Duodenal mucosa (tissue), 2 donors: ENCODE measurements at regions not wholly inside any gene's neighbourhood (a gene's known extent, or its start where the extent isn't known, plus 50 kb on each side); places are given as distances from the start of the nearest gene placed in this dataset.

ENCODE experiments used
- H3K27ac ChIP-seq: one replicate; pipeline ENCODE4 v1.7.0; 2013; ENCODE audit warnings: low read depth, low read length
- H3K27me3 ChIP-seq, 2 donors: one replicate each; pipeline ENCODE4 v1.7.0; 2013; ENCODE audit warnings: low read length in 2 of 2, control low read depth in 1 of 2; ENCODE audit not compliant: insufficient read depth in 2 of 2, control insufficient read depth in 1 of 2
- H3K36me3 ChIP-seq, 2 donors: one replicate each; pipeline ENCODE4 v1.7.0; 2013; ENCODE audit warnings: low read length in 2 of 2, control low read depth in 1 of 2; ENCODE audit not compliant: insufficient read depth in 2 of 2, control insufficient read depth in 1 of 2
- H3K4me1 ChIP-seq, 2 donors: one replicate each; pipeline ENCODE4 v1.7.0; 2013; ENCODE audit warnings: low read length in 2 of 2, control low read depth in 1 of 2; ENCODE audit not compliant: insufficient read depth in 2 of 2, control insufficient read depth in 1 of 2
- H3K4me3 ChIP-seq, 2 donors: one replicate each; pipeline ENCODE4 v1.7.0; 2013; ENCODE audit warnings: low read length in 2 of 2, low read depth in 1 of 2
- H3K9ac ChIP-seq, 2 donors: one replicate each; pipeline ENCODE4 v1.7.0; 2013; ENCODE audit warnings: low read length in 2 of 2, low read depth in 1 of 2
- H3K9me3 ChIP-seq, 2 donors: one replicate each; pipeline ENCODE4 v1.7.0; 2013; ENCODE audit warnings: low read length in 2 of 2, control low read depth in 1 of 2; ENCODE audit not compliant: control insufficient read depth in 1 of 2

DNA sequence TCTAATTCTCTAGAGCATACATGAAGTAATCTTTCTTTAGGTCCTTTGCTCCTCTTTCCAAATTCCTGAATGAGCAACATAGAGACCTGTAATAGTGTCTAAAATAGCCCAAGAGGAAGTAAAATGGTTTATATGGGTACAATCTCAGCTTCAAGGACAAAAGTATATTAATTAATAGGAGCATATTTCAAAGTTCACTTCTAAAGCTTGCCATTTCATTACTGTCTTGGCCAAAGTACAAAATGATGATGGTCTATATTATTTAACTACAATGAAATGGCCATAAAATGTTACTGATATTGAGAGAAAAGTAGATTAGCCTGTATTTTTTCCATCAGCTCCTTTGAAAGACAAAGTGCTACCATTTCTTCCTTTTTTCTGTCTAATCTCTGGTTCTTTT is 410.4 kb upstream of the NOVA1 start:
- no peak overlapping the region for H3K27ac ChIP-seq
- peaks cover 3 to 10% of the 10 kb centered on the region in 2 donors for H3K9me3 ChIP-seq
- no peaks in the 10 kb centered on the region for H3K36me3 ChIP-seq
- H3K27me3 ChIP-seq = no peaks in the 10 kb centered on the region
- no peaks in the 10 kb centered on the region for H3K4me1 ChIP-seq
- no peak overlapping the region for H3K4me3 ChIP-seq
- no peak overlapping the region for H3K9ac ChIP-seq

DNA sequence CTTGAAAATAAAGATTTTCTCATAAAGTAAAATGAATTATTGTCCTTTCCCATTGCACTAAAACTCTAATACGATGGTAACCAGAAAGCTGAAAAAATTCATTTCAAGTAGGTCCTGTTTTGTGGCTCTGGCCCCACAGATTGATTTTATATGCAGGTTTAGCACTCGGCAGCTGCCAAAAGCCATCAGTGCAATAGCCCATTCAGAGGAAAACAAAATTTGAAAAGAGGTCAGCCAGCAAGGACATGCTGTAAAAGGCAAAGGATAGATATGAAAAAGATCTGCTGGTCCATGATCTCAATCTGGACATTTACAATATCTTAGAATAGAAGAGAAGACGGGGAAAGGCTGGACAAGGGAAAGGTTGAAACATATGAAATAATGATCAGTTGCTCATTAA is 414.8 kb upstream of the NOVA1 start:
- no peaks in the 10 kb centered on the region for H3K27me3 ChIP-seq
- H3K27ac ChIP-seq = no peak overlapping the region
- H3K4me3 ChIP-seq = no peak overlapping the region
- peaks cover 0 to 10% of the 10 kb centered on the region in 2 donors for H3K9me3 ChIP-seq
- no peaks in the 10 kb centered on the region for H3K4me1 ChIP-seq
- no peaks in the 10 kb centered on the region for H3K36me3 ChIP-seq
- no peak overlapping the region for H3K9ac ChIP-seq

DNA sequence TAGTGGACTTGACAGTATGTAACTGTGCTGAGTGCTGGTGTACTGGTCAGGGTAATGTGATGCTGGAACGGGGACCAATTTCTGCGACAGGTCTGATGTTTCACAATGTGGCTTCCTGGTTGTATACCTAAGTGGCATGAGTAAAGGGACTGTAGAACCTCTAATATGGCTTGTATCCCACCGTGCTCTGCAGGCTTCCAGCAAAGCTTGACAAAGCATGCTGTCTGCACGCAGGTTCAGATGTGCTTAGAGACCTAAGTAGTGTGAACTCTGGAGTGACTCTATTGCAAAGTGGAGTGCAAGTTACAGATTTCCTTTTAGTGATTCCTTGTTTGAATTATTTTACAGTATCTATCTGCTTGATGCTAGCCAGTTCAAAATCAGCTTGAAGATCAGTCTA is 415.8 kb upstream of the NOVA1 start:
- H3K9me3 ChIP-seq = peaks cover 0 to 10% of the 10 kb centered on the region in 2 donors
- no peaks in the 10 kb centered on the region for H3K36me3 ChIP-seq
- H3K9ac ChIP-seq = no peak overlapping the region
- no peak overlapping the region for H3K27ac ChIP-seq
- H3K4me1 ChIP-seq = no peaks in the 10 kb centered on the region
- no peaks in the 10 kb centered on the region for H3K27me3 ChIP-seq
- H3K4me3 ChIP-seq = no peak overlapping the region

DNA sequence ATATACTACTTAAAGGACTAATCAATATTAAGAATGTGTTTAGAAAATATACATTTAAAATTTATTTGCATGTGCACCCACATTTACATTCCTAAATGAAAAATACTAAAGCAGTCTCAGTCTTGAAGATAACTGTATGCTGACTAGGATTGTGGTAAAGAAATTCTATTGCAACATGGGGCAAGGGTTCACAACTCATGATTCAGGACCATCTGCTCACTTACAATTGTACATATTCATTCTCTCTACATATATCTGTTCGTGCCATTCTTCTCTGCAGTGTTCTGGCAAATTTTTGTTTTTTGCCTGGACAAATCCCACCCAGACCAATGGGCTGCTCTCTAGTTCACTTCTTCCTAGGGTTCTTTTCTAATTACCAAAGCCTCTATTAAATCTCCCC is 417.2 kb upstream of the NOVA1 start:
- peaks cover 0 to 5% of the 10 kb centered on the region in 2 donors for H3K9me3 ChIP-seq
- H3K27me3 ChIP-seq = no peaks in the 10 kb centered on the region
- no peak overlapping the region for H3K27ac ChIP-seq
- H3K4me3 ChIP-seq = no peak overlapping the region
- H3K4me1 ChIP-seq = no peaks in the 10 kb centered on the region
- H3K36me3 ChIP-seq = no peaks in the 10 kb centered on the region
- no peak overlapping the region for H3K9ac ChIP-seq

DNA sequence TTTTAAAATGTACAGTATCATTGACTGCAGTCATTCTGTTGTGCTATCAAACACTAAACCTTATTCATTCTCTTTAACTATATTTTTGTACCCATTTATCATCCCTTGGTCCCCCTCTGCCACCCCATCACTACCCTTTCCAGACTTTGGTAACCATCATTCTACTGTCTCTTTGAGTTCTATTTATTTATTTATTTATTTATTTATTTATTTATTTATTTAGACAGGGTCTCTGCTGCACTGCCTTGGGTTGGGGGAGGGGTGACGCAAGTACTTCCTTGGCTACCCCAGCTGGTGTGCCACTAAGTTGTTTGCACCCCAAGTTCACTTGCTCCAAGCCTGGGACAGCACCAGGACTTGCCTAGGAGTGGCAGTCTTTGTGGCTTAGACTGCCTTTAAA is 427.8 kb upstream of the NOVA1 start:
- Histone ChIP-seq H3K9ac (no peak overlapping the region), H3K4me3 (no peak overlapping the region), H3K4me1 (no peaks in the 10 kb centered on the region), H3K9me3 (no peaks in the 10 kb centered on the region), H3K27me3 (no peaks in the 10 kb centered on the region), H3K27ac (no peak overlapping the region), H3K36me3 (no peaks in the 10 kb centered on the region)

DNA sequence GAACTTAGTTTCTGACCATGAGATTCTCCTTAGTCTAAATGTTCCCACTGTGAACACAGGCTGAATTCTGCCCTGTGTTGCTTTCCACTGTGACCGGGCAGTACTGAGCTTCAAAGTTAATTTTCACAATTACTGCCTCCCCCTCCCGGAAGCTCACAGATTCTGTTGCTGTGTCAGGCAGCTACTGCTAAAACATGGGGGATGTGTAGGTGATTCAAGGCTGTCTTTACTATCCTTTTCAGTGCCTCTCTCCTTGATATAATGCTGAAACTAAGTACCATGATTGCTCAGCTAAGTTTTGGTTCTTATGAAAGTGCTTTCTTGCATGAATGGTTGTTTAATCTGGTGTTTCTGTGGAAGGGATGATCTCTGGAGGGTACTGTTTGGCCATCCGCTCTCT is 428.3 kb upstream of the NOVA1 start:
- Histone ChIP-seq H3K4me3 (no peak overlapping the region), H3K9me3 (no peaks in the 10 kb centered on the region), H3K27ac (no peak overlapping the region), H3K9ac (no peak overlapping the region), H3K36me3 (no peaks in the 10 kb centered on the region), H3K4me1 (no peaks in the 10 kb centered on the region), H3K27me3 (no peaks in the 10 kb centered on the region)

DNA sequence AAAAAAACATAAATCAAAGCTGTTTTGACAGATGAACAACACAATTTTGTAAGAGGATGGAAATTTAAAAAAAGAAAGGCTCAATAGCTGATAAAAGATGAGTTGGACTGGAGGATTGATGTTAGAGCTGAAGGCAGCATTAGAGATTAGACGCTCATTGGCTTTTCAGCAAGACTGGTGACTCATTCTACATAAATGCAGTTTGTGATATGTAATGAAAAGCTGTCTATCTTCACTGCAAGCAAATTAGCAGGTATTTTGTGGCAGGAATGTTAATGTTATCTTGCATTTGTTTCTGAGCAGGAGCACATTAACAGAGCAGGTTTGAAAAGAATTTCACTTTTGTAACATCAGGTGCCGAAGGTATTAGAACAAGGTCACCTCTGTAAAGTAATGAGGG is 442.7 kb upstream of the NOVA1 start:
- Histone ChIP-seq H3K36me3 (no peaks in the 10 kb centered on the region), H3K27ac (no peak overlapping the region), H3K4me3 (no peak overlapping the region), H3K9me3 (peaks cover 0 to 4% of the 10 kb centered on the region in 2 donors), H3K4me1 (no peaks in the 10 kb centered on the region), H3K9ac (no peak overlapping the region), H3K27me3 (no peaks in the 10 kb centered on the region)

DNA sequence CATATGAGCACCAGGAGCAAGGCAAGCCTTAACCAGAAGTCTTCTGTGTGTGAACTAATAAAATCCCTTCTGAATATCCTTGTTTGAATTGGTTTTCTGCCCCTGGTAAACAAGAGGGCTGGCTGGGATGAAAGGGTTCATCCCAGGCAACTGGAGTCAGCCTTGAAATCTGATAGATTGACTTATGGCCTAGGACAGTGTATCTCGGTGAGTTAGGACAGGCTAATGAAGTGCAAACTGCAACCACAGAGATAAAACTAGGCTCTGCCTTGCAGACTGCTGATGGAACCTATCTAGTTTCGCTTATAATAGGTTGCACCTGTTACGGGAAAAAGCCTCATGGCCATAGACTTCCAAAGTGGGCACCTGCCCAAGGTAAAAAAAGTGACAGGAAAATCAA is 451.9 kb upstream of the NOVA1 start:
- no peak overlapping the region for H3K27ac ChIP-seq
- no peaks in the 10 kb centered on the region for H3K27me3 ChIP-seq
- H3K4me1 ChIP-seq = no peaks in the 10 kb centered on the region
- H3K4me3 ChIP-seq = no peak overlapping the region
- no peaks in the 10 kb centered on the region for H3K9me3 ChIP-seq
- no peaks in the 10 kb centered on the region for H3K36me3 ChIP-seq
- H3K9ac ChIP-seq = no peak overlapping the region

DNA sequence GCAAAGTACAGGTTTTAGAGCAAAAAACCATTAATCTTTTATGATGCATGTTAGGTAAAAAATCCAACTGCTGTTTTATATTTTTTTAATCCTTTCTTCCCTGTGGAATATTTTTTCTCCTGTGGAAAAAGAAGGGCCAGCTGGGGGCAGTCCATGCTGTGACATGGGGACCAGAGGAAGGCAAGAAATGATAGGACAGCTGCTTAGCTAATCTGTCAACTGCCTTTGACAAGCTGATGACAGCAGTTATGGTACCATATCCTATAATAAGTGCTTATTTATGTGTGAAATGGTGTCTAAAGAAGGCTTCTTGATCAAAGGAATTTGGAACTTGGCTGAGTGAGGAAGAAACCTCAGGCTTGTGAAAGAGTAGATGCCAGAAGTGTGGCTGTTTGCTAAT is 452.4 kb upstream of the NOVA1 start:
- Histone ChIP-seq H3K4me3 (no peak overlapping the region), H3K27ac (no peak overlapping the region), H3K36me3 (no peaks in the 10 kb centered on the region), H3K9me3 (no peaks in the 10 kb centered on the region), H3K4me1 (no peaks in the 10 kb centered on the region), H3K27me3 (no peaks in the 10 kb centered on the region), H3K9ac (no peak overlapping the region)

DNA sequence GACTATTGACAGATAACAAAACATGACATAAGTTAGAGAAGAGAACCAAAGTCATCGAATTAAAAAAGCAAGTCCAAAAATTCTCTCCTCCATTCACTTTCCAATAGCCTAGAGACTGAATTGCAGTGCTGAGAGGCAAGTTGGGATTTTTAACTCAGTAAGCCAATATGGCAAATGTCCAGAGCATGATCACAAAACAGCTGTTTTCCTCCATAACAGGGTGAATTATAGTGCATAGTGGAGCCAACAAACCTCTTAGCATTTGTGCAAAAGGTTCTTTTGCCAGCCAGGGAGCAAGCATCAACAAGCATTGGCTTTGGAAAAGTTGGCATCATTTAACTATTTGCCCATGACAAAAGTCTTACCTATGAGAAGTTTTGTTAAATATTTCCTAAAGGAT is 458.8 kb upstream of the NOVA1 start:
- no peaks in the 10 kb centered on the region for H3K36me3 ChIP-seq

DNA sequence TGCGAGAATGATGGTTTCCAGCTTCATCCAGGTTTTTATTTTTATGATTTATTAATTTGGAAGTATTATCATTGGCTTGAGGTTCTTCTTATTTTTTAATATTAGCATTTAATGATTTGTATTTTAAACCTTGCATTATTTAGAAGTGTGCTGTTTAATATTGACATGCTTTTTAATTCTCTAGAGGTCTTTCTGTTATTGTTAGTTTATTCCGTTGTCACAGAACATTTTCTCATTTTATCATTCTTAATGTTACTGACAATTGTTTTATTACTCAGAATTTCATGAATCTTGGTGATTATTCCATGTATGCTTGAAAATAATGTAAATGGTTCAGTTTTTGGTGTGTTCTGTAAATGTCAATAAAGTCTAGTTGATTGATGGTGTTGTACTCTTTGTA is 463.5 kb upstream of the NOVA1 start:
- no peaks in the 10 kb centered on the region for H3K4me1 ChIP-seq
- H3K4me3 ChIP-seq = no peak overlapping the region
- H3K9ac ChIP-seq = no peak overlapping the region
- H3K27me3 ChIP-seq = no peaks in the 10 kb centered on the region
- no peaks in the 10 kb centered on the region for H3K9me3 ChIP-seq
- H3K27ac ChIP-seq = no peak overlapping the region
- H3K36me3 ChIP-seq = no peaks in the 10 kb centered on the region

More for the DNA sequence above, 458.8 kb upstream of the NOVA1 start:
- Histone ChIP-seq H3K9me3 (no peaks in the 10 kb centered on the region), H3K4me1 (no peaks in the 10 kb centered on the region), H3K4me3 (no peak overlapping the region), H3K27me3 (no peaks in the 10 kb centered on the region), H3K9ac (no peak overlapping the region), H3K27ac (no peak overlapping the region)
